ENCODE measurements at regions not wholly inside any gene's neighbourhood (a gene's known extent, or its start where the extent isn't known, plus 50 kb on each side); places are given as distances from the start of the nearest gene placed in this dataset.

GRCh38 chr15:91733661-91734060 lies 119.8 kb upstream of the SLCO3A1 start:
- TF ChIP-seq, protein P1, sequence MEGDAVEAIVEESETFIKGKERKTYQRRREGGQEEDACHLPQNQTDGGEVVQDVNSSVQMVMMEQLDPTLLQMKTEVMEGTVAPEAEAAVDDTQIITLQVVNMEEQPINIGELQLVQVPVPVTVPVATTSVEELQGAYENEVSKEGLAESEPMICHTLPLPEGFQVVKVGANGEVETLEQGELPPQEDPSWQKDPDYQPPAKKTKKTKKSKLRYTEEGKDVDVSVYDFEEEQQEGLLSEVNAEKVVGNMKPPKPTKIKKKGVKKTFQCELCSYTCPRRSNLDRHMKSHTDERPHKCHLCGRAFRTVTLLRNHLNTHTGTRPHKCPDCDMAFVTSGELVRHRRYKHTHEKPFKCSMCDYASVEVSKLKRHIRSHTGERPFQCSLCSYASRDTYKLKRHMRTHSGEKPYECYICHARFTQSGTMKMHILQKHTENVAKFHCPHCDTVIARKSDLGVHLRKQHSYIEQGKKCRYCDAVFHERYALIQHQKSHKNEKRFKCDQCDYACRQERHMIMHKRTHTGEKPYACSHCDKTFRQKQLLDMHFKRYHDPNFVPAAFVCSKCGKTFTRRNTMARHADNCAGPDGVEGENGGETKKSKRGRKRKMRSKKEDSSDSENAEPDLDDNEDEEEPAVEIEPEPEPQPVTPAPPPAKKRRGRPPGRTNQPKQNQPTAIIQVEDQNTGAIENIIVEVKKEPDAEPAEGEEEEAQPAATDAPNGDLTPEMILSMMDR (IDR thresholded peaks at IDR 0.05; ENCODE audit: poor library complexity) = no peak
- TF ChIP-seq EZH2 (IDR thresholded peaks at IDR 0.05; ENCODE audit: borderline replicate concordance) = no peak

Data from hepatocyte (in vitro differentiated cells).